HepG2 (cell line): ENCODE measurements at regions not wholly inside any gene's neighbourhood (a gene's known extent, or its start where the extent isn't known, plus 50 kb on each side); places are given as distances from the start of the nearest gene placed in this dataset.

Experiments
- ATAC-seq: fragments of 200-7000 bp; cut with Tn5 transposase; 3 replicates; pipeline ENCODE4 v1.9.1; 2020; ENCODE audit warnings: mild to moderate bottlenecking, moderate library complexity
- BruUV-seq: library from RNA; stranded (reverse); fragments of 400-500 nt; replicated peaks from 2 replicates; lab custom pipeline; 2021; lab: Mats Ljungman, UMichigan
- CTCF ChIA-PET: fragments of 300-600 bp; formaldehyde crosslinking; extraction: SDS; loops from one replicate; lab custom pipeline; 2021; ENCODE audit warnings: low total read pairs, inconsistent platforms, low intra/inter-chr PET ratio; lab: Yijun Ruan, JAX
- POLR2A ChIA-PET: fragments of 350-600 bp; sonication (Branson Sonifier 250); formaldehyde crosslinking; loops from one replicate; lab custom pipeline; 2020; ENCODE audit warnings: antibody characterized with exemption, inconsistent platforms; lab: Yijun Ruan, JAX
- DNase-seq: peaks from one replicate; pipeline ENCODE4 v3.0.0-alpha.2; 2015; ENCODE audit warnings: low spot score
- FAIRE-seq: peaks from 3 replicates; lab custom pipeline; 2011; peaks lifted over from hg19 to GRCh38; lab: Jason Lieb, UNC
- H2AFZ ChIP-seq: one replicate; pipeline ENCODE4 v1.6.1; 2011; ENCODE audit warnings: low read length, inconsistent platforms
- H3K27ac ChIP-seq: fragments of 300-600 bp; 3 replicates; pipeline ENCODE4 v1.8.0; 2011; ENCODE audit warnings: mixed run types, mild to moderate bottlenecking, mixed read lengths, low read length, inconsistent platforms; ENCODE audit not compliant: insufficient read depth; ENCODE audit errors: extremely low read length
- H3K27me3 ChIP-seq, 2 experiments: fragments of 200-600 bp in 1 of 2; 2 replicates in 1 of 2; 3 replicates in 1 of 2; pipeline versions ENCODE4 v1.6.0 to v1.8.0; 2011; ENCODE audit warnings: low read length in 2 of 2, mild to moderate bottlenecking in 2 of 2, moderate library complexity in 2 of 2, inconsistent platforms in 1 of 2; ENCODE audit not compliant: insufficient read depth in 2 of 2, control insufficient read depth in 1 of 2
- H3K36me3 ChIP-seq, 2 experiments: fragments of 200-600 bp in 1 of 2; replicated peaks in 1 of 2; 2 replicates in 1 of 2; 3 replicates in 1 of 2; pipeline versions ENCODE4 v1.5.1 to v1.8.0; 2011; ENCODE audit warnings: low read length in 2 of 2, inconsistent platforms in 1 of 2; ENCODE audit not compliant: insufficient read depth in 2 of 2, control insufficient read depth in 1 of 2
- H3K4me1 ChIP-seq: 2 replicates; pipeline ENCODE4 v1.5.1; 2012; ENCODE audit warnings: low read length, inconsistent platforms; ENCODE audit not compliant: insufficient read depth
- H3K4me2 ChIP-seq: 2 replicates; pipeline ENCODE4 v1.6.0; 2011; ENCODE audit warnings: low read depth, low read length, inconsistent platforms
- H3K4me3 ChIP-seq, 3 experiments: fragments of 200-600 bp in 1 of 3; sonication (generic), shearing (Covaris generic) in 1 of 3; replicated peaks in 1 of 3; 2 replicates each; pipeline ENCODE4 v1.5.1; 2011 to 2016; ENCODE audit warnings: low read length in 3 of 3, inconsistent platforms in 2 of 3, low read depth in 2 of 3, mild to moderate bottlenecking in 2 of 3, control low read depth in 1 of 3, mixed read lengths in 1 of 3; ENCODE audit not compliant: insufficient read depth in 1 of 3
- H3K79me2 ChIP-seq: one replicate; pipeline ENCODE4 v1.6.1; 2011; ENCODE audit warnings: low read length, inconsistent platforms; ENCODE audit not compliant: insufficient read depth
- H3K9ac ChIP-seq: 2 replicates; pipeline ENCODE4 v1.6.0; 2011; ENCODE audit warnings: mild to moderate bottlenecking, low read depth, low read length, inconsistent platforms; ENCODE audit not compliant: insufficient read depth
- H3K9me3 ChIP-seq: 2 replicates; pipeline ENCODE4 v1.5.1; 2012; ENCODE audit warnings: mild to moderate bottlenecking, low read length
- H4K20me1 ChIP-seq: 2 replicates; pipeline ENCODE4 v1.6.0; 2011; ENCODE audit warnings: inconsistent platforms, mild to moderate bottlenecking, low read length, moderate library complexity; ENCODE audit not compliant: insufficient read depth
- ATRX ChIP-seq: sonication (generic); formaldehyde crosslinking; IDR thresholded peaks from 2 replicates; pipeline ENCODE4 v1.4.0; 2020; ENCODE audit warnings: missing genetic modification reagents, borderline replicate concordance
- IKZF4 ChIP-seq: sonication (generic); formaldehyde crosslinking; IDR thresholded peaks from 2 replicates; pipeline ENCODE4 v1.5.1; 2020; ENCODE audit warnings: borderline replicate concordance, mild to moderate bottlenecking, low read depth, missing genetic modification reagents; ENCODE audit errors: not compliant biosample characterization
- KLF16 ChIP-seq, 2 experiments: sonication (generic) in 1 of 2; formaldehyde crosslinking in 1 of 2; IDR thresholded peaks; 2 replicates each; pipeline versions ENCODE4 v1.6.1 to v1.8.0; 2016 to 2023; ENCODE audit warnings: missing genetic modification reagents in 2 of 2, missing compliant biosample characterization in 1 of 2
- NFYC ChIP-seq: IDR thresholded peaks from 2 replicates; pipeline ENCODE4 v1.6.1; 2016; ENCODE audit warnings: missing genetic modification reagents, missing compliant biosample characterization
- NKX3-1 ChIP-seq: sonication (generic); formaldehyde crosslinking; IDR thresholded peaks from 2 replicates; pipeline ENCODE4 v1.5.0; 2020; ENCODE audit warnings: missing genetic modification reagents
- PAX8 ChIP-seq: sonication (generic); formaldehyde crosslinking; IDR thresholded peaks from 2 replicates; pipeline ENCODE4 v1.8.0; 2022; ENCODE audit warnings: mild to moderate bottlenecking, missing genetic modification reagents, borderline replicate concordance
- RELA ChIP-seq: sonication (generic); formaldehyde crosslinking; IDR thresholded peaks from 2 replicates; pipeline ENCODE4 v1.4.0; 2020; ENCODE audit warnings: missing genetic modification reagents
- RFXAP ChIP-seq: sonication (generic); formaldehyde crosslinking; IDR thresholded peaks from 2 replicates; pipeline ENCODE4 v1.4.0; 2020; ENCODE audit warnings: missing genetic modification reagents, borderline replicate concordance
- ZNF225 ChIP-seq: sonication (generic); formaldehyde crosslinking; IDR thresholded peaks from 2 replicates; pipeline ENCODE4 v1.4.0; 2020; ENCODE audit warnings: mild to moderate bottlenecking, missing genetic modification reagents
- ZNF251 ChIP-seq: sonication (generic); formaldehyde crosslinking; IDR thresholded peaks from 2 replicates; pipeline ENCODE4 v1.9.0; 2021; ENCODE audit warnings: mild to moderate bottlenecking, missing genetic modification reagents
- ZNF326 ChIP-seq: sonication (generic); formaldehyde crosslinking; IDR thresholded peaks from 2 replicates; pipeline ENCODE4 v1.4.0; 2020; ENCODE audit warnings: missing genetic modification reagents, borderline replicate concordance
- ZSCAN25 ChIP-seq: sonication (generic); formaldehyde crosslinking; IDR thresholded peaks from 2 replicates; pipeline ENCODE4 v1.8.0; 2022; ENCODE audit warnings: mild to moderate bottlenecking, missing genetic modification reagents
- WGBS: methylation state at CpG from one replicate; pipeline ENCODE4 v1.1.6; 2017; ENCODE audit warnings: low lambda C conversion rate; 5-methylcytosine and 5-hydroxymethylcytosine counted together
- in situ Hi-C: cut with HindIII; loops from 2 replicates; pipeline ENCODE4 v1.10.0; 2017; ENCODE audit warnings: low pct_unique_long_range_greater_than_20kb; ENCODE audit not compliant: extremely low pct_ligation_motif_present
- intact Hi-C: fragments of 100-400 bp; cut with micrococcal nuclease; formaldehyde crosslinking; loops from one replicate; pipeline ENCODE4 v1.10.0; 2022; ENCODE audit not compliant: unreplicated experiment
- TF ChIP-seq, protein P1 (sequence below): sonication (generic); formaldehyde crosslinking; IDR thresholded peaks from 2 replicates; pipeline ENCODE4 v1.8.1; 2022; ENCODE audit warnings: mild to moderate bottlenecking, missing genetic modification reagents
- TF ChIP-seq, protein P2 (sequence below): sonication (generic); formaldehyde crosslinking; conservative IDR thresholded peaks from 2 replicates; pipeline ENCODE4 v1.5.0; 2020; ENCODE audit warnings: missing genetic modification reagents
- TF ChIP-seq, protein P3 (sequence below): fragments of 450-650 bp; IDR thresholded peaks from 2 replicates; pipeline ENCODE4 v1.6.1; 2016

DNA sequence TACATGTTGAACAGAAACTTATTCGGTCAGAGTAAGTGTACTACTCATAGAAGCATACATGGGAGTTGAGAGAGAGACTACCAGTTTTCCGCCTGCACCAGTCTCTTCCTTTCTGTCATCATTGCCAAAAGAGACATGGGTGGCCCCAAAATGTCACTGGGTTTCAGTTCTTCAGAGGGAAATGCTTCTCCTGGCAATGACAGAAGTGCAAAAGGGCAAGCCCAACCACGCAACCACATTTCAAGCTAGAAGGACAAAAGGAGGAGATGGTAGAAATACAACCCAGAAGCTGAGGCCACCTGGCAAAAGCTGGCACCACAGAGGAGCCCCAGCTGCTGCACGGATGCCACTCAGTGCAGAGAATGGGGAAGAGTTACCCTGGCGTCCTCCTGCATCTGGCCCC lies 320.1 kb downstream of the BCOR start (continued):
- TF ChIP-seq RFXAP = no peak
- TF ChIP-seq ZNF225 = no peak
- no peak for TF ChIP-seq NKX3-1 (CRISPR knock-in tag)
- no peak for TF ChIP-seq ATRX (CRISPR knock-in tag)
- no peak for TF ChIP-seq KLF16 (CRISPR knock-in tag; IDR thresholded peaks at IDR 0.05)
- no peak for TF ChIP-seq RELA
- TF ChIP-seq, protein P1, sequence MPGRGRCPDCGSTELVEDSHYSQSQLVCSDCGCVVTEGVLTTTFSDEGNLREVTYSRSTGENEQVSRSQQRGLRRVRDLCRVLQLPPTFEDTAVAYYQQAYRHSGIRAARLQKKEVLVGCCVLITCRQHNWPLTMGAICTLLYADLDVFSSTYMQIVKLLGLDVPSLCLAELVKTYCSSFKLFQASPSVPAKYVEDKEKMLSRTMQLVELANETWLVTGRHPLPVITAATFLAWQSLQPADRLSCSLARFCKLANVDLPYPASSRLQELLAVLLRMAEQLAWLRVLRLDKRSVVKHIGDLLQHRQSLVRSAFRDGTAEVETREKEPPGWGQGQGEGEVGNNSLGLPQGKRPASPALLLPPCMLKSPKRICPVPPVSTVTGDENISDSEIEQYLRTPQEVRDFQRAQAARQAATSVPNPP (CRISPR knock-in tag) = no peak
- TF ChIP-seq PAX8 (CRISPR knock-in tag) = no peak
- TF ChIP-seq IKZF4 (CRISPR knock-in tag) = no peak
- TF ChIP-seq ZNF251 (CRISPR knock-in tag) = no peak

DNA sequence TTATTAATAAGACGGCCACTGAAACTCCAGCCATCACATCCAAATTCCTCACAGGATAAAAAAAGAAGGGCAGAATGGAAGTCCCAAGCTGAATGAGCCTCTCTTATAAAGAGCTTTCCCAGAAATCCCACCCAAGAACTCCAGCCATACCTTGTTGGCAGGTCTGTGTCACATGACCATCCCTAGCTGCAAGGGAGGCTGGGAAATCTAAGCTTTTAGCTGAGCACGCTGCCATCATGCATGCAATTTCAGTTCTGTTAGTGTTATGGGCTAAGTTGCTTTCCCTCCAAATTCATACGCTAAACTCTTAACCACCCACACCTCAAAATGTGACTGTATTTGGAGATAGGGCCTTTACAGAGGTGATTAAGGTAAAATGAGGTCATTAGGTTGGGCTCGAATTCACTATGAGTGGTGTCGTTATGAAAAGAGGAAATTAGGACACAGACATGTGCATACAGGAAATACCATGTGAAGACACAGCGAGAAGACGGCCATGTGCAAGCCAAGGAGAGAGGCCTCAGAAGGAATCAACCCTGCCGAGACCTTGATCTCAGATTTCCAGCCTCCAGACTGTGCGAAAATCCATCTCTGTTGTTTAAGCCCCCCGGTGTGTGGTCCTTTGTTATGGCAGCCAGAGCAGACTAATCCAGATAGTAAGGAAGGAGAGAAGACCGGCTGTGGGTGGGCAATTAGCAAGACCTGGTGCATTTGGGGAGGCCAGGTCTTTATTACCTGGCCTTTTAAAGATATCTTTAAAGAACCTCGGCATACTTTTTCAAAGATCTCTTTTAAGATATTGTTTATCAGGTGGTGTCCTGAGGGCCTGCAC lies 317.6 kb downstream of the BCOR start:
- Histone ChIP-seq H3K79me2 (no peaks in the 10 kb centered on the region), H4K20me1 (no peaks in the 10 kb centered on the region), H3K4me2 (no peak overlapping the region), H3K9me3 (no peaks in the 10 kb centered on the region), H2AFZ (no peak overlapping the region), H3K36me3 (no peaks in the 10 kb centered on the region), H3K4me1 (no peaks in the 10 kb centered on the region), H3K4me3 (no peak overlapping the region), H3K27ac (no peak overlapping the region), H3K9ac (no peak overlapping the region), H3K27me3 (no peaks in the 10 kb centered on the region; a peak in 1 of 5 replicates)
- FAIRE-seq (no peak), DNase-seq (no peak), ATAC-seq (no peak)
- TF ChIP-seq, protein P2, sequence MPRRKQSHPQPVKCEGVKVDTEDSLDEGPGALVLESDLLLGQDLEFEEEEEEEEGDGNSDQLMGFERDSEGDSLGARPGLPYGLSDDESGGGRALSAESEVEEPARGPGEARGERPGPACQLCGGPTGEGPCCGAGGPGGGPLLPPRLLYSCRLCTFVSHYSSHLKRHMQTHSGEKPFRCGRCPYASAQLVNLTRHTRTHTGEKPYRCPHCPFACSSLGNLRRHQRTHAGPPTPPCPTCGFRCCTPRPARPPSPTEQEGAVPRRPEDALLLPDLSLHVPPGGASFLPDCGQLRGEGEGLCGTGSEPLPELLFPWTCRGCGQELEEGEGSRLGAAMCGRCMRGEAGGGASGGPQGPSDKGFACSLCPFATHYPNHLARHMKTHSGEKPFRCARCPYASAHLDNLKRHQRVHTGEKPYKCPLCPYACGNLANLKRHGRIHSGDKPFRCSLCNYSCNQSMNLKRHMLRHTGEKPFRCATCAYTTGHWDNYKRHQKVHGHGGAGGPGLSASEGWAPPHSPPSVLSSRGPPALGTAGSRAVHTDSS (CRISPR knock-in tag) = no peak
- TF ChIP-seq ZNF326 (CRISPR knock-in tag) (no peak), NFYC (CRISPR knock-in tag) (no peak), ZSCAN25 (CRISPR knock-in tag) (no peak)
- TF ChIP-seq, protein P3, sequence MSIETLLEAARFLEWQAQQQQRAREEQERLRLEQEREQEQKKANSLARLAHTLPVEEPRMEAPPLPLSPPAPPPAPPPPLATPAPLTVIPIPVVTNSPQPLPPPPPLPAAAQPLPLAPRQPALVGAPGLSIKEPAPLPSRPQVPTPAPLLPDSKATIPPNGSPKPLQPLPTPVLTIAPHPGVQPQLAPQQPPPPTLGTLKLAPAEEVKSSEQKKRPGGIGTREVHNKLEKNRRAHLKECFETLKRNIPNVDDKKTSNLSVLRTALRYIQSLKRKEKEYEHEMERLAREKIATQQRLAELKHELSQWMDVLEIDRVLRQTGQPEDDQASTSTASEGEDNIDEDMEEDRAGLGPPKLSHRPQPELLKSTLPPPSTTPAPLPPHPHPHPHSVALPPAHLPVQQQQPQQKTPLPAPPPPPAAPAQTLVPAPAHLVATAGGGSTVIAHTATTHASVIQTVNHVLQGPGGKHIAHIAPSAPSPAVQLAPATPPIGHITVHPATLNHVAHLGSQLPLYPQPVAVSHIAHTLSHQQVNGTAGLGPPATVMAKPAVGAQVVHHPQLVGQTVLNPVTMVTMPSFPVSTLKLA = peak; percentile 22; the same call in 1 of the 2 replicates
- in situ Hi-C loops (no loop called here), intact Hi-C loops (no loop called here)
- 41% methylated on average over 8 of the region's 12 CpGs for WGBS
- ChIA-PET POLR2A (no interaction called here), CTCF (no interaction called here)
- no TSS peak for BruUV-seq
